Esophagus muscularis mucosa (tissue), 3 donors: ENCODE measurements at regions not wholly inside any gene's neighbourhood (a gene's known extent, or its start where the extent isn't known, plus 50 kb on each side); places are given as distances from the start of the nearest gene placed in this dataset.

Experiments used
- CTCF ChIP-seq, 3 experiments: fragments of 200-600 bp in 2 of 3; fragments of 450-650 bp in 1 of 3; sonication (generic) in 2 of 3; IDR thresholded peaks; one replicate each; pipeline ENCODE4 v1.5.1; 2017 to 2019; ENCODE audit warnings: antibody characterized with exemption in 3 of 3, mild to moderate bottlenecking in 2 of 3, moderate library complexity in 1 of 3
- POLR2AphosphoS5 ChIP-seq, 2 donors: sonication (generic); formaldehyde crosslinking; IDR thresholded peaks; one replicate each; pipeline ENCODE4 v1.6.1; 2017; ENCODE audit warnings: antibody characterized with exemption in 2 of 2

DNA sequence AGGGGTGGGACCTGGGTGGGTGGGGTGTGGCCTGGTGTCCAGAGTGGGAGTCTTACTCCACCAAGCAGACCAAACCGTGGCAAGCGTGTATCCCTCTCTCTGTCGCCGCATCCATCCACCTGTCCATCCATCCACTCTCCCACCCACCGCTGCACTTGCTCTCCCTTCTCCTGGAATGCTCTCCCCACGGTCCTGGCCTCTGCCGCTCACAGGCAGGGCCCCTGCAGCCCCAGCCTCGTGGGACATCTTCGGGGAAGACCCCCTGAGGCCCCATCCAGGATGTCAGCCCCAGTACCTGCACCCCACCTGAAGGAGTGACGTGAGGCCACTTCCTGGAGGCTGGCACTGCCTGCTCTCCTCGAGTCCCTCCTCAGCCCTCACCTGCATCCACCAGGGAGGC lies 189.5 kb upstream of the GSE1 start:
- no peak for TF ChIP-seq CTCF (IDR thresholded peaks at IDR 0.05)
- no peak for TF ChIP-seq POLR2AphosphoS5 (IDR thresholded peaks at IDR 0.05)
